ENCODE measurements at regions not wholly inside any gene's neighbourhood (a gene's known extent, or its start where the extent isn't known, plus 50 kb on each side); places are given as distances from the start of the nearest gene placed in this dataset.

DNA sequence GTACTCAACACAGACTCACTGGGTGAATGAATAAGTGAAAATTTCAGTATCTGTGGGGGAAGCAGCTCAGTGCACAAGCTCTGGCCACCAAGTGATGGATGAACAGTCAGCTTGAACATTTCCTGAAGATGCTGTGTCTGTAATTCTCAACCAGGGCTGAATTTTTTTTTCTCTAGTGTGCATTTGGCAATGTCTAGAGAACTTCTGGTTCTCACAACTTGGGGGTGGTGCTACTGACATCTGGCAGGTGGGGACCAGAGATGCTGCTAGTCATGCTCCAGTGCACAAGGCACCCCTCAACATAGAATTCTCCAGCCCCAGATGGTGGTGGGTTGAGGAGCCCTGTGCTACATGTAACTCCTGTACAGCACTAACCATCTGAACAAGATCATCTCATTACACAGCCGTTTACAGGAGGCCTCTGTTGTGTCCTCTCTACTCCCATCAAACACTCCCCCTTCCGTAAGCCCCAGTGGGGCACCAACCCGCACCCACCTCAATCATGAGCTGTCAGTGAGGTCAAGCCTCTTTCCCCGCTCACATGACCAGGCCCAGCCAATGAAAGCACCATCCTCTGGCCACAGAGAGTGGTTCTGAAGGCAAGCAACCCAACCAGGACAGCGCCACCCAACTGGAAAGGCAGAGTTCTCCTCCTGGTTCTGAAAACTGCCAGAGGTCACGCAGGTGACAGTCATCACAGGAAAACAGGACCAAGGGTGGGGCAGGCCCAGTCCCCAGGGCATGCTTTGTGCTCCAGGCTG is 103.9 kb upstream of the PMEPA1 start:
- TF ChIP-seq CTCF (IDR thresholded peaks at IDR 0.05) (no peak), POLR2A (IDR thresholded peaks at IDR 0.05) (no peak)
